GM08714 (cell line): ENCODE measurements at regions not wholly inside any gene's neighbourhood (a gene's known extent, or its start where the extent isn't known, plus 50 kb on each side); places are given as distances from the start of the nearest gene placed in this dataset.
"Not testable (repeated sequence)": the region's sequence is repeated elsewhere in the genome, so short reads cannot be mapped to it uniquely, and the experiment has no call there.

ENCODE experiments used
- H3K4me3 ChIP-seq: fragments of 200-500 bp; sonication (Bioruptor generic); 2 replicates; pipeline ENCODE4 v1.5.1; 2014; ENCODE audit warnings: mild to moderate bottlenecking, low read length, inconsistent platforms
- ZNF274 ChIP-seq: IDR thresholded peaks from 2 replicates; pipeline ENCODE4 v1.6.1; 2012; ENCODE audit warnings: mild to moderate bottlenecking, low read depth, low read length

DNA sequence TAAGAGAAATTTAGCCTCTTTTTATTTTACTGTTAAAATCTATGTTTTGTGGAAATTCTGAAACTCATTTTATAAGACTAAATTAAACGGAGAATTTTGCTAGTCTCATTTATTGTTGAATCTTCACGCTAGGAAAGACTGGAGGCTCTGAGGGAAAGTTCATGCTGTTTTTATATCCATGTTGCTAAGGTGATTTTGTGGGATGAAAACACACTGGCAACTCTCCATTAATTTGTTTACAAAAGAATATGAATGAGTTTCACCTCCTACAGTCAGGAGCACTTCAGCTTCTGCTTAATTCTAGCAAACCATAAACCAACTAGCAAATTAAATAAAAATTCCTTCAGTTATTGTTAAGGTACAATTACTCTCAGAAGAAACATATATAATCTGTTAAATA is 195.4 kb downstream of the RAP2B start:
- no peak for TF ChIP-seq ZNF274
- H3K4me3 ChIP-seq: no peak overlapping the region

DNA sequence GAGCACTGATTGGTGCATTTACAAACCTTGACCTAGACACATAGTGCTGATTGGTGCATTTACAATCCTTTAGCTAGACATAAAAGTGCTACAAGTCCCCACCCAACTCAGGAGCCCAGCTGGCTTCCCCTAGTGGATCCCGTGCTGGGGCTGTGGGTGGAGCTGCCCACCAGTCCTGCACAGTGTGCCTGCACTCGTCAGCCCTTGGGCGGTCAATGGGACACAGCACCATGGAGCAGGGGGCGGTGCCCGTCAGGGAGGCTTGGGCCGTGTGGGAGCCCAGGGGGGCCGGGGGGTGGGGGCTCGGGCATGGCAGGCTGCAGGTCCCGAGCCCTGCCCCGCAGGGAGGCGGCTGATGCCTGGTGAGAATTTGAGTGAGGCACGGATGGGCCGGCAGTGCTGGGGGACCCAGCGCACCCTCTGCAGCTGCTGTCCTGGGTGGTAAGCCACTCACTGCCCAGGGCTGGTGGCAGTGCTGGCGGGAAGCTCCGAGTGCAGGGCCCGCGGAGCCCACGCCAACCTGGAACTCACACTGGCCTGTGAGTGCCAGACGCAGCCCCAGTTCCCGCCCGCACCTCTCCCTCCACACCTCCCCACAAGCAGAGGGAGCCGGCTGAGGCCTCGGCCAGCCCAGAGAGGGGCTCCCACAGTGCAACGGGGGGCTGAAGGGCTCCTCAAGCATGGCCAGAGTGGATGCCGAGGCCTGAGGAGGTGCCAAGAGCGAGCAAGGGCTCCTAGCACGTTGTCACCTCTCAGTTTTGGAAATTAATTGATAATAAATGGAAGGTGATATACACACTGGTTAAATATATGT is 207.7 kb downstream of the RAP2B start:
- no peak for TF ChIP-seq ZNF274
- no peak overlapping the region for H3K4me3 ChIP-seq

DNA sequence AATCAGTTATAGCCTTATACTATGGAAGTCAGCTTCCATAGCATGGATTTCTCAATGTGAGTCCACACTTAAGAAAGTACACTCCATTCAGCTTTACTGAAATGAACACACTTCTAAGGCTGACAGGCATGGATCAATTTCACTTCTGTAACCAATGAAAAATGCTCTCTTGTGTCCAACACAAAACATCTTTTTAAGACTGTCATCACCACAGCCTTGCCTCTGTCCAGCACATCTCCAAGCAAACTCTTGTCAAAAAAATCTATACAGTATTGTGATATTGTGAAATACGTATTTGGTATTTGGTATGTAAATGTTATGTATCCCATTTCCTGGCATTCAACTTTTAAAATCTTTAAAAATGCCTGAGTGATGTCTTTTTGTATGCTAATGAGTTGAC is 208.7 kb downstream of the RAP2B start:
- TF ChIP-seq ZNF274: no peak
- no peak overlapping the region for H3K4me3 ChIP-seq

DNA sequence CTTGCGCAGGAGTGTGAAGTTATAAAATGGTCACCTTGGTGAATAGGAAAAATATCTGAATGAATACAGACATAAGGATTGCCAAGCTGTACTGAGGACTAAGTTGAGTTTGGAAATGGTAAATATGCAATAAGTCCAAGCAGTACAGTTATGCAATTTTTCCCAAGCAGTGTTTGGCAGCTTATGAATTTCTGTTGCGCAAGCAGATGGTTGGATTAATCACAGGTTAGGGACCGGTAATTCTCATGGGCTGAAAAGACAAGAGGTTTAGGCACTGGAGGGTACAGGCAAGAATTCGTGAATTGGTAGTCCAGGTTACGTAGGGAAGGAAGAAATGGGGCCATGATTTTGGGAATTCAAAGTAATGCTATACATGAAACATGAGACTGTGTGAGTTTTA is 210.3 kb downstream of the RAP2B start:
- TF ChIP-seq ZNF274: no peak
- H3K4me3 ChIP-seq: no peak overlapping the region

DNA sequence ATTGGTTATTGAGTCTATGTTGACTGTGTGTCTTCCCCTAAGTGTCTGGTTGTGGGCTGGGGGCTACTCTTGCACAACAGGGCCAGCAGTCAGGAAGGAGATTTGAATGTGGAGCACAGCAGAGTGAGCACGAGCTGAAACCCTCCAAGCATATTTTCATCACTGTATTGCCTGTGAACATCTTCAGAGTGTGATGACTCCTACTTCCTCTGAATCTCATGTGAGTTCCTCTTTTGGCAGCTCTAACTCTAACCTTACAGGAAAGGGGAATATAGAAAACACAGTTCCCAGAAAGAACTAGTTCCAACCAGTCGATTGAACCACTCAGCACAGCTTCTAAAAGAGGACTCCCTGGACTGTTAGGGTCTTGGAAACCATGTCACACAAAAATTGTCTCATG is 211.6 kb downstream of the RAP2B start:
- H3K4me3 ChIP-seq: no peak overlapping the region
- no peak for TF ChIP-seq ZNF274

DNA sequence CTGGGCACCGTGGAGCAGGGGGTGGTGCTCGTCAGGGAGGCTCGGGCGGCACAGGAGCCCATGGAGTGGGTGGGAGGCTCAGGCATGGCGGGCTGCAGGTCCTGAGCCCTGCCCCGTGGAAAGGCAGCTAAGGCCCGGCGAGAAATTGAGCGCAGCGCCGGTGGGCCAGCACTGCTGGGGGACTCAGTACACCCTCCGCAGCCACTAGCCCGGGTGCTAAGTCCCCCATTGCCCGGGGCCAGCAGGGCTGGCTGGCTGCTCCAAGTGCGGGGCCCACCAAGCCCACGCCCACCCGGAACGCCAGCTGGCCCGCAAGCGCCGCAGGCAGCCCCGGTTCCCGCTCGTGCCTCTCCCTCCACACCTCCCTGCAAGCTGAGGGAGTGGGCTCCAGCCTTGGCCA is 216.3 kb downstream of the RAP2B start:
- H3K4me3 ChIP-seq: not testable (repeated sequence)

DNA sequence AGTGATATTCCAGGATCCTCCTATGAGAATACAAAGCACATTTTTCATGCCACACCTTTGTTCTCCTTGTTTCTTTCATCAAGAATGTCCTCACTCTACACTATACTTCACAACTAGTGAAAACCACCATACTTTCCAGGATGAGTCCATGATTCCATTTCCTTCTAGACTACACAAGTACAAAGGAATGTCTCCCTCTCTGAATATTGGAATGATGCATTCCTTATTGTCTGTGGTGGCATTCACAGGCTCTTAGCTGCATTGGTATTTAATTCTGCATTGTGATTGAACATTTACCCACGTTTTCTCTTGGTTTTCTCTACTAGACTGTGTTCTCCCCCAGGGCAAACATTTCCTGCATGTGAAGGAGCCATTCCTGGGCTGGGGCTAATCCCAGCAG is 217.5 kb downstream of the RAP2B start:
- H3K4me3 ChIP-seq: no peak overlapping the region
- no peak for TF ChIP-seq ZNF274

DNA sequence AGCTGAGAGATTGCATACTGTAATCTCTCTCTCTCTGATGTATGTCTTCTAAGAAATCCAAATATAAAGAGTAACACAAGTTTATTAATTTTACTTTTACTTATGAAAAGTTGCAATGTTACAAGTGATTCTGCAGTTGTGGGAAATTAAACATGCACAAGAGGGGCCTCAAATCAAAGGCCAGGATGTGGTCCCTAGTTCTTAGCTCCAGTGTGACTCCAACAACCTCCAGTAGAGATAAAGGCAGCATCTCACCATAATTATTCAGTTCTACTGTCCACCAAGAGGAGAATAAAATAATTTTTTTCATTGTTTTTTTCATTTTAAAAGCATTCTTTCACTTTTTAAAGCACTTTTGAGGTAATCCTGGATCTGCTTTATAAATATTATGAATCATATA is 223.3 kb downstream of the RAP2B start:
- no peak for TF ChIP-seq ZNF274
- no peak overlapping the region for H3K4me3 ChIP-seq

DNA sequence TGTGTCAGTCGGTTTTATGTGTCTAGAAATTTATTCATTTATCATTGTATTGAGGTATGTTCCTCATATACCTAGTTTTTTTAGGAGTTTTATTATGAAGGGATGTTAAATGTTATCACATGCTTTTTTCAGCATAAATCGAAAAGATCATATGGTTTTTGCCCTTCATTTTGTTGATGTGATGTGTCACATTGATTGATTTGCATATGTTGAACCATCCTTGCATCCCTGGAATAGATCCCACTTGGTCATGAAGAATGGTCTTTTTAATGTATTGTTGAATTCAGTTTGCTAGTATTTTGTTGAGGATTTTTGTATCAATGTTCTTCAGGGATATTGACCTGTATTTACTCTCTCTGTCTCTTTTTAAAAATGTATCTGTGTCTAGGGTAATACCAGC is 230.3 kb downstream of the RAP2B start:
- TF ChIP-seq ZNF274: no peak
- H3K4me3 ChIP-seq: no peak overlapping the region

DNA sequence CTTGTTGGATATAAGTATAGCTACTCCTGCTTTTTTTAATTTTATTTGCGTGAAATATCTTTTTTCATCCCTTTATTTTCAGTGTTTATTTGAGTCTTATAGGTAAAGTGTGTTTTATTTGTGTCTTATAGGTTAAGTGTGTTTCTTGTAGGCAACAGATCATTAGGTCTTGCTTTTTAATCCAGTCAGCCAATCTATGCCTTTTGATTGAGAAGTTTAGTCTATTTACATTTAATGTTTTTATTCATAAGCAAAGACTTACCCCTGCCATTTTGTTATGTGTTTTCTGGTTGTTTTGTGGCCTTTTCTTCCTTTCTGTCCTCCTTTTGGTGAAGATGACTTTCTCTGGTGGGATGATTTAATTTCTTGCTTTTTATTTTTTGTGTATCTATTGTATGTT is 232.0 kb downstream of the RAP2B start:
- H3K4me3 ChIP-seq: no peak overlapping the region
- TF ChIP-seq ZNF274: no peak

DNA sequence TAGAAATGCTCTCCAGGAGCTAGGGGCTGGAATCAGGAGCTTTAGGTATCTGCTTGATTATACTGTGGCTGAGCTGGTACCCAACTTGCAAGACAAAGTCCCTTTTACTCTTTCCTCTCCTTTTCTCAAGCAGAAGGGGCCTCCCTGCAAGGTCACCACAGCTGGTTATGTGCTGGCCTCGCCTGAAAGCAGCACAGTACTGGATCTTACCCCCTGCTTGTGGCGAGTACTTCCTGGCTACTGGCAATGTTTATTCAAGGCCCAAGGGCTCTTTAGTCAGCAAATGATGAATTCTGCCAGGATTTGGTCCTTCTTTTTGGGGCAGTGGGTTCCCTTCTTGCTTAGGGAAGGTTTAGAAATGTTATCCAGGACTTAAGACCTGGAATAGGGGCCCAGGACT is 234.6 kb downstream of the RAP2B start:
- TF ChIP-seq ZNF274: no peak
- no peak overlapping the region for H3K4me3 ChIP-seq

DNA sequence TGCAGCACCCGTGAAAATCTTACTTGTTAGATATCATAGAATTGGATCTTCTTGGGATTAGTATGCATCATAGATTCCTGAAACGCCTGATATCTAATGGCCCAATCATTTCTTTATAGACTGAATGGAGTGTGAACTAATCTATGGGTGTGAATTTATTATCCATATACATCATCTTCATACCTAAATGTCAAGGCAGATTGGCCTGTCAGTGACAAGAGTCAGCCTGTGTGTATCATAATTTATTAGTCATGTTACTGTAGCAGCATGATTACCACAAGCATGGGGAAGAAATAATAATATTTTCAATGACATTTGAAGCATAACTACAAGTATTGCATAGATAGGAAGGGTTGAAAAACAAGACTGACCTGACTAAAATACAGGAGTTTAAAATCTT is 235.8 kb downstream of the RAP2B start:
- TF ChIP-seq ZNF274: no peak
- no peak overlapping the region for H3K4me3 ChIP-seq

DNA sequence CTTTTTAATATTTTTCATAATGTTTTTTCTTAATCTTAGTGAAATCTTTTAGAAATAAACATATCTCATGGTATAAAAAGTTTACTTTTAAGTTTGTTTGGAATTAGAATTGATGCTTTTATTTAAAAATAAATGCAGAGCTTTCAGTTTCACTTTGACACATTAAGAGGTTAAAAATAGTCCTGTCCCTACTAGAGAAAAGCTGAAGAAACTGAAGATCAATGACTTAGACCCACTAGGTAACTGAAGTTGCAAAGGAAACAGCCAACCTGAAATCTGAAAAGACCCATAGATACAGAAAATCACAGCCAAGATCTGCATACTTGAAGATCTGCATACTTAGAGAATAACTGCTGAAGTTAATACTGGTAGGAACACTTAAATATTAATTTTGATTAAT is 237.6 kb downstream of the RAP2B start:
- TF ChIP-seq ZNF274: no peak
- no peak overlapping the region for H3K4me3 ChIP-seq

DNA sequence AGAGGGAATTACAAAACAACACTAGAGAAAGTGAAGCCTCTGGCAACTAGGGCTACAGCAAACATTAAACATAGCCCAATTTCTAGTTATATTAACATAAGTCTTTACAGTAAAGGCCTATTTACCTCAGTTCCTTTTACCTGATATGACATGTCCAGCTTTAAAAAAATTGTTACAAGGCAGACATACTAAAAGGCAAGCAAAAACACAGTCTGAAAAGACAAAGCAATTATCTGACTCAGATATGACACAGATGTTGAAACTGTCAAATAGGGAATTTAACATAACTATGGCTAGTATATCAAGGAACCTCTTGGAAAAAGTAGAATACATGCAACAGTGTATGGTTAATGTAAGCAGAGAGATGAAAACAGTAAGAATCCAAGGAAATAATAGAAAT is 238.6 kb downstream of the RAP2B start:
- no peak overlapping the region for H3K4me3 ChIP-seq
- no peak for TF ChIP-seq ZNF274

DNA sequence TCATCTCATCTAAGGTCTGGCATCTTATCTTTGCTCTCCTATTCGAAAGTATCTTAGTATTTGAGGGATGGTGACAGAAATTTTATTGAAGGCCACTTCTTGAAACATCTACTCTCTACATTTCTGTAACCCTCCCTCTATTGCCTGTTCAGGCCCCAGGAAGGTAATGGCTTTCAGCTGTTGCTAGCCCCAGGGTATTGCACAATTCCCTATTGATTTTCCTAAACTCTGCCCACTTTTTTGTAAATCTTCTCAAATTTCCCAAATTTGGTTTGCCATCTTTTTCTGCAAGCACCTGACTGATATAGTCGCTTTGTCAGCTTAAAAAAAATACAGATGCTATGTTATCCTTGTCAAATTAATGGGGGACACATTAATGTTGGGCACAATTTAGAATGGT is 242.1 kb downstream of the RAP2B start:
- H3K4me3 ChIP-seq: no peak overlapping the region
- no peak for TF ChIP-seq ZNF274

DNA sequence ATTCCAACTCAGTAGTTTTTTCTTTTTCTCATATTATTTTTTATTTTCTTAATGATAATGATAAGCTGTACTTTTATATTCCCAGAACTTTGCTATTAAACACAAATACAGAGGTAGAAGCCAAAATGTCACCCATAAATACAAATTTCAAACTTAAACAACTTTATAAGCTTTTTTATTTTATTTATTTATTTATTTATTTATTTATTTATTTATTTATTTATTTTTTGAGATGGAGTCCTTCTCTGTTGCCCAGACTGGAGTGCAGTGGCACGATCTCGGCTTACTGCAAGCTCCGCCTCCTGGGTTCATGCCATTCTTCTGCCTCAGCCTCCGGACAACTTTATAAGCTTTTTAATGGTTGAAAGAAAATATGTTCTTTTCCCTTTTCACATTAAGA is 243.3 kb downstream of the RAP2B start:
- H3K4me3 ChIP-seq: not testable (repeated sequence)
